Spleen (tissue), 11 donors: ENCODE measurements at regions not wholly inside any gene's neighbourhood (a gene's known extent, or its start where the extent isn't known, plus 50 kb on each side); places are given as distances from the start of the nearest gene placed in this dataset.
"Not testable (repeated sequence)": the region's sequence is repeated elsewhere in the genome, so short reads cannot be mapped to it uniquely, and the experiment has no call there.

Experiments
- DNase-seq: peaks from one replicate; pipeline ENCODE4 v3.0.0-alpha.2; 2020
- H3K27ac ChIP-seq, 8 donors: fragments of 200-600 bp; sonication (generic) in 7 of 8; 1 replicate in 4 of 8; 2 replicates in 4 of 8; pipeline versions ENCODE4 v1.5.0 to v1.8.0; 2016 to 2021; ENCODE audit warnings: inconsistent platforms in 4 of 8, mild to moderate bottlenecking in 4 of 8, moderate library complexity in 1 of 8
- H3K27me3 ChIP-seq, 7 donors: fragments of 200-600 bp; sonication (generic) in 6 of 7; replicated peaks in 1 of 7; 1 replicate in 4 of 7; 2 replicates in 3 of 7; pipeline versions ENCODE4 v1.5.0 to v1.8.0; 2016 to 2021; ENCODE audit warnings: inconsistent platforms in 3 of 7, mild to moderate bottlenecking in 1 of 7
- H3K36me3 ChIP-seq, 6 donors: fragments of 200-600 bp; sonication (generic) in 5 of 6; 1 replicate in 4 of 6; 2 replicates in 2 of 6; pipeline versions ENCODE4 v1.5.0 to v1.8.0; 2016 to 2021; ENCODE audit warnings: inconsistent platforms in 2 of 6
- H3K4me1 ChIP-seq, 6 donors: fragments of 200-600 bp; sonication (generic) in 5 of 6; 1 replicate in 3 of 6; 2 replicates in 3 of 6; pipeline versions ENCODE4 v1.5.0 to v1.8.0; 2016 to 2021; ENCODE audit warnings: inconsistent platforms in 3 of 6
- H3K4me3 ChIP-seq, 8 donors: fragments of 200-600 bp; sonication (generic) in 7 of 8; 1 replicate in 4 of 8; 2 replicates in 4 of 8; pipeline versions ENCODE4 v1.5.0 to v1.8.0; 2016 to 2021; ENCODE audit warnings: inconsistent platforms in 4 of 8, mild to moderate bottlenecking in 4 of 8, moderate library complexity in 2 of 8
- H3K9me3 ChIP-seq, 8 donors: fragments of 200-600 bp; sonication (generic) in 7 of 8; 1 replicate in 4 of 8; 2 replicates in 4 of 8; pipeline versions ENCODE4 v1.5.0 to v1.8.0; 2016 to 2021; ENCODE audit warnings: inconsistent platforms in 4 of 8
- CTCF ChIP-seq, 11 experiments: fragments of 200-600 bp in 7 of 11; fragments of 450-650 bp in 4 of 11; sonication (generic) in 4 of 11; IDR thresholded peaks in 8 of 11; conservative IDR thresholded peaks in 3 of 11; 1 replicate in 7 of 11; 2 replicates in 4 of 11; pipeline versions ENCODE4 v1.4.0 to v1.8.0; 2016 to 2021; ENCODE audit warnings: antibody characterized with exemption in 11 of 11, inconsistent platforms in 4 of 11, mild to moderate bottlenecking in 1 of 11
- POLR2A ChIP-seq, 3 donors: fragments of 450-650 bp; IDR thresholded peaks; one replicate each; pipeline ENCODE4 v1.5.1; 2017; ENCODE audit warnings: antibody characterized with exemption in 3 of 3, mild to moderate bottlenecking in 1 of 3
- POLR2AphosphoS5 ChIP-seq, 3 donors: sonication (generic); formaldehyde crosslinking; IDR thresholded peaks; one replicate each; pipeline ENCODE4 v1.5.1; 2017; ENCODE audit warnings: antibody characterized with exemption in 3 of 3
- WGBS, 5 donors: extraction: QIAGEN DNeasy Blood & Tissue Kit in 3 of 5; methylation state at CpG; one replicate each; pipeline versions ENCODE4 v1.1.5 to v1.1.7; 2013 to 2018; 5-methylcytosine and 5-hydroxymethylcytosine counted together
- intact Hi-C: fragments of 100-400 bp; cut with DNase I; formaldehyde crosslinking; loops from one replicate; pipeline ENCODE4 v1.15.0; 2023; ENCODE audit warnings: low total_unique reads
- donor health status: healthy with polysubstance abuse.
- donor health status: DM: no; HTN: no; CAD: no; lungs with moderate emphysema.
- donor health status: DM: no; HTN: no; CAD: no.
- donor health status: Bipolar disorder and iron deficiency.
- donor health status: healthy.
- donor health status: DM: no; HTN: no; CAD: no.
- donor health status: DM: yes; HTN: yes; CAD: no.

- no peak overlapping the region for H3K27ac ChIP-seq
- no peaks in the 10 kb centered on the region for H3K4me1 ChIP-seq
- WGBS, 5 donors: 66 to 81% (median 75%) methylated on average over 2 of the region's 2 CpGs
- H3K9me3 ChIP-seq: peaks cover 0 to 40% (median 0%) of the 10 kb centered on the region in 8 donors
- intact Hi-C loops: no loop called here
- no peaks in the 10 kb centered on the region for H3K27me3 ChIP-seq
- TF ChIP-seq CTCF (IDR thresholded peaks at IDR 0.05 in 8 of 11, conservative IDR thresholded peaks at IDR 0.05 in 3 of 11) (no peak), POLR2AphosphoS5 (IDR thresholded peaks at IDR 0.05) (no peak), POLR2A (IDR thresholded peaks at IDR 0.05) (no peak)
- no peak overlapping the region for H3K4me3 ChIP-seq
- no peaks in the 10 kb centered on the region for H3K36me3 ChIP-seq
- DNase-seq: no peak
These were observed 317.5 kb downstream of the ANKRD30A start for GRCh38 chr10:37442882-37443281.

DNA sequence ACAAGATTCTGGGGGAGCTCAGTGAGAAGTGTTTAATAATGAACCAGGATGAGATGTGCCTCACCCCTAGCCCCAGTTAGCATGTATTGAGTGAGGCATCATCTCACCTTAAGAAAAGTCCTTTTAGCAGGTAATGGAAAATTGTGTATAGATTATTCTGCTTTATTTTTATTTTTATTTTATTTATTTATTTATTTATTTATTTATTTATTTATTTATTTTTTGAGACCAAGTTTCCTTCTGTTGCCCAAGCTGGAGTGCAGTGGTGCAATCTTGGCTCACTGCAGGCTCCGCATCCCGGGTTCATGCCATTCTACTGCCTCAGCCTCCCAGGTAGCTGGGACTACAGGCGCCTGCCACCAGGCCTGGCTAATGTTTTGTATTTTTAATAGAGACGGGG, 315.8 kb downstream of the ANKRD30A start:
- 76 to 98% (median 92%) methylated on average over 4 of the region's 4 CpGs for WGBS, 5 donors
- H3K4me1 ChIP-seq, H3K27me3 ChIP-seq, H3K4me3 ChIP-seq, intact Hi-C loops, H3K27ac ChIP-seq, DNase-seq, H3K36me3 ChIP-seq: not testable (repeated sequence)
- H3K9me3 ChIP-seq: peaks cover 0 to 32% (median 0%) of the 10 kb centered on the region in 8 donors

DNA sequence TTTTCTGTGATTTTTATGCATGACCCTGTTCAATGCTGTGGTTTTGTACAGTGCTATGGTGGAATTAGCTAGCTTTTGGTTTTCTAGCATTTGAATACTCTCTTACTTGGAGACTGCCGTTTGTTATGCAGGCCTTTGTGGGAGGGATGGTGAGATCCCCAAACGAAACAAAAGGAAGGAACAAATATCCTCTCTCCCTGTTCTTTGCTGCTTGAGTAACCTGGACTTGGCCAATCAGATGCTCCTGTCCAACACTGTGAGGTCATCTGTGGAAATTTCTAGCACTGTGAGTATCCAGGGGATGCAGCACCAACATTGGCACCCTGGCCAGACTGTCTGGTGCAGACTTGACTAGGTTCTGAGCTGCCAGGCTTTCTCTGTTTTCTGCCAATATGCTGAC, 314.4 kb downstream of the ANKRD30A start:
- no peak for DNase-seq
- intact Hi-C loops: no loop called here
- Histone ChIP-seq H3K27me3 (no peaks in the 10 kb centered on the region), H3K4me1 (no peaks in the 10 kb centered on the region), H3K9me3 (peaks cover 0 to 32% (median 0%) of the 10 kb centered on the region in 8 donors), H3K36me3 (no peaks in the 10 kb centered on the region), H3K27ac (no peak overlapping the region), H3K4me3 (no peak overlapping the region)
- TF ChIP-seq POLR2AphosphoS5 (IDR thresholded peaks at IDR 0.05) (no peak), POLR2A (IDR thresholded peaks at IDR 0.05) (no peak), CTCF (IDR thresholded peaks at IDR 0.05 in 8 of 11, conservative IDR thresholded peaks at IDR 0.05 in 3 of 11) (no peak)
- WGBS, 5 donors: 57 to 72% (median 62%) methylated on average over 2 of the region's 2 CpGs

DNA sequence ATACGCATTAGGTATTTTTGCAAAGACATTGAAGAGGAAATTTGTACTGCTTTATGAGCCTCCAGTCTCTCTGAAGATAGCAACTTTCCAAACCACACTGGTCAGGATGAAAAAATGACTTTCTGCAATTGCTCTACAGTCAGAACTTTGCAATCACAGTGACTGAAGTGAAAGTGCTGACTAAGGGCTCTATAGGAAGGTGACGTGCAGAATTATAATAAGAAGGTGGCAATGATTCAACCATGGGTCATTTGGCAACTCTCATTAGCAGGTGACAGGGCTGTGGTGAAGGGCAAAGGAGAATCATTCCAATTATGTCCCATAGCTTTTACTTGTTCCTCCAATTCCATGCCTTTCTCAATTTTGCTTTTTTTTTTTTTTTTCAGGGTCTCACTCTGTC, 311.0 kb downstream of the ANKRD30A start:
- no peaks in the 10 kb centered on the region for H3K36me3 ChIP-seq
- no peak for DNase-seq
- H3K9me3 ChIP-seq: peaks cover 0 to 13% (median 0%) of the 10 kb centered on the region in 8 donors
- no peaks in the 10 kb centered on the region for H3K4me1 ChIP-seq
- intact Hi-C loops: no loop called here
- TF ChIP-seq POLR2A (IDR thresholded peaks at IDR 0.05) (no peak), POLR2AphosphoS5 (IDR thresholded peaks at IDR 0.05) (no peak), CTCF (IDR thresholded peaks at IDR 0.05 in 8 of 11, conservative IDR thresholded peaks at IDR 0.05 in 3 of 11) (no peak)
- no peaks in the 10 kb centered on the region for H3K27me3 ChIP-seq
- no peak overlapping the region for H3K27ac ChIP-seq
- WGBS, 5 donors: 56 to 71% (median 62%) methylated on average over 2 of the region's 2 CpGs
- H3K4me3 ChIP-seq: no peak overlapping the region

DNA sequence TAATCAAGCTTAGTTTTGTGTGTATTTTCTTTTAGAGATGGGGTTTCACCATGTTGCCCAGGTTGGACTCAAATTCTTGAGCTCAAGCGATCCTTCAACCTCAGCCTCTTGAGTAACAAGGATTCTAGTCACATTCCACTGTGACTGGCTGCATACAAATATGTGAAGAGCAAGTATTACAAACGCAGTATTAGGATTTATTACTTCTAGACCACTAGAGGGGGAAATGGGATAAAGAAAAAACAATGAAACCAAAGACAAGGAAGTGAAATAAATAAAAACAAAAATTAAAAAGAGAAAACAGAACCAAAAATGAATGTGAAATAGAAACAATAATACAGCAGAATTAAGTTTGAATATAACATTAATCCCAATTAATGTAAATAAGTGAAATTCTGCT, 308.7 kb downstream of the ANKRD30A start:
- intact Hi-C loops: no loop called here
- no peak for TF ChIP-seq POLR2AphosphoS5 (IDR thresholded peaks at IDR 0.05)
- no peak for TF ChIP-seq CTCF (IDR thresholded peaks at IDR 0.05 in 8 of 11, conservative IDR thresholded peaks at IDR 0.05 in 3 of 11)
- TF ChIP-seq POLR2A (IDR thresholded peaks at IDR 0.05): no peak

More for the DNA sequence above, 308.7 kb downstream of the ANKRD30A start:
- WGBS, 5 donors: 37 to 56% (median 44%) methylated on average over 2 of the region's 2 CpGs
- H3K4me1 ChIP-seq: no peaks in the 10 kb centered on the region
- no peak overlapping the region for H3K27ac ChIP-seq
- H3K4me3 ChIP-seq: no peak overlapping the region
- no peaks in the 10 kb centered on the region for H3K36me3 ChIP-seq
- no peaks in the 10 kb centered on the region for H3K27me3 ChIP-seq
- peaks cover 0 to 6% (median 0%) of the 10 kb centered on the region in 8 donors for H3K9me3 ChIP-seq
- no peak for DNase-seq
